EH (cell line): ENCODE measurements at regions not wholly inside any gene's neighbourhood (a gene's known extent, or its start where the extent isn't known, plus 50 kb on each side); places are given as distances from the start of the nearest gene placed in this dataset.
"Not testable (repeated sequence)": the region's sequence is repeated elsewhere in the genome, so short reads cannot be mapped to it uniquely, and the experiment has no call there.

Source experiments
- DNase-seq: peaks from one replicate; pipeline ENCODE4 v3.0.0-alpha.2; 2015; ENCODE audit warnings: low read depth

DNA sequence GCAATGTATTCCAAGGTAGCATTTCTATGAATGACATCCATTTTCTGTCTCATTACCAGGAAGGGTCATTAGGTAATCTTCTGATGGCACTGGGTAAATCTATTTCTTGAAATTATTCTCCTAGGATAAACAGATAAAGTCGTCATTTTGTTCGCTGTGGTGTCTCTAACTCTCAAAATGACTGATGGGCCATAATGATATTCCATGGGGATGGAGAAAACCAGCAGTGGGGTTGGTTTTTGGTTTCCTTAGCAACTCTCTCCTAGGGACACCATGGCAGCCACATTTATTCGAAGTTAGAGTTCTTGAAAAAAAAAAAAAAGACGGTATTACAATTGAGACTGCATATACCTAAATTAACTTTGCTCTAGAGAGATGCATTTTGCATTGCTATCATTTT lies 231.3 kb upstream of the SLCO3A1 start:
- DNase-seq: no peak

DNA sequence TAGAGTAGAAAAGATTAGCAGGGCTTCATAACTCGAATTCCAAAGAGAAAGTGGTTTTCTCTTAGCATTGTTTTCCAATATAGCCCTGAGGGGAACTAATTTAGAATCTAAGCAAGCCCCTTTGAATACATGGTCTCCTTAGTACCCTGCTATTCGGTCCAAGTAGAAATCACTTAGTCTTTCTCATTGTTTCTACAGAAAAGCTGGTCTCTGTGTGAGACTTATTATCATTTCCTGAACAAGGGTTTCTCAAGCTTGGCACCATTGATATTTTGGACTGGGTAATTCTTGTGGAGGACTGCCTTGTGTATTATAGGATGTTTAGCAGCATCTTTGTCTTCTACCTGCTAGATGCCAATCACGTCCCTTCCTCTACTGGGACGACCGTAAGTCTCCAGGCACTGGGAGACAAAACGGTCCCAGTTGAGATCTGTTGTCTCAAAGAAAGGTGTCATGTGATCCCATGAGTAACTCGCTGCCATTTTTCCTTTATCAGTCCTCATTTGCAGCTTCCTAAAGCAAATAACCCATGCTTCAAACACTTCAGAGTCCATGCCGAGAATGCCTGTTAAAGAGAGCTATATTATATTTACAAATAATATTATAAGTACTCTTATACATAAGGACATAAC lies 230.7 kb upstream of the SLCO3A1 start:
- DNase-seq: no peak

GRCh38 chr15:91624353-91624968 lies 229.0 kb upstream of the SLCO3A1 start:
- DNase-seq: no peak

GRCh38 chr15:91625506-91625905 lies 228.0 kb upstream of the SLCO3A1 start:
- no peak for DNase-seq

DNA sequence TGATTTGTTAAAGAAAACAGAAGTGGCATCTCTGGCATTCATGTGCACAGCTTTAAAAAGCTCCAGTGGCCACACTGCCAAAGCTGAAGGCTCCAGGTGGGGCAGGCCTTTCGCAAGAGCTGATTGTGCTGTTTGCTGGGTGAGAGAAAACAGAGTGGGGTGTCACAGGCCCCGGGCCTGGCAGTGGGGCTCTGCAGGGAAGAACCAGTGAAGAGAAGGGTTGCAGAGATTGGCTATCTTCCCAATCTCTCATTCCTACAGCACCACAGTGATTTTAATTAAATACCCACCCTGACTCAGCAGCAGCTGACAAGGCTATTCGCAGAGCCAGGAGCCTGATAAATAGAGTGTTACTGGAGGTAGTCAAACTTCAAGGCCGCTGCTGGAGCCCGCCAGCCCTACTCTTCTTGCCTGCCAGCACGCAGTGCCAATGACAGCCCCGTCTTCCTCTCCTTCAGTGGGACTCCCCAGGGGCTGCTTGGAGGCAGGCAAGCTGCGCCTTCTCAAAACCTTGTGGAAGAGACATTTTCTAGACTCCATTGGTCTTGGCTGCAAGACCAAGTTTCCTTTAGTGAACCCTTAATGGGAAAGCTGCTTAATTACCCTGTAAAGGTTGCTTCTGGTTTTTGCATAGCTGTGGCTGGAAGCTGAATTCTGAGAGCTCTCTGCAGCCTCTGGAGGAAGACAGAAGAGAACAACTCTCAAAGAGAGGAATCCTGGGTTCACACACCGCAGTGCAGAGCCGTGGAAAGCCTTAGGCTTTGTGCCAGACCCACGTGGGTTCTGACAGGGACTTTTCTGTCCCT lies 225.8 kb upstream of the SLCO3A1 start:
- DNase-seq: no peak

DNA sequence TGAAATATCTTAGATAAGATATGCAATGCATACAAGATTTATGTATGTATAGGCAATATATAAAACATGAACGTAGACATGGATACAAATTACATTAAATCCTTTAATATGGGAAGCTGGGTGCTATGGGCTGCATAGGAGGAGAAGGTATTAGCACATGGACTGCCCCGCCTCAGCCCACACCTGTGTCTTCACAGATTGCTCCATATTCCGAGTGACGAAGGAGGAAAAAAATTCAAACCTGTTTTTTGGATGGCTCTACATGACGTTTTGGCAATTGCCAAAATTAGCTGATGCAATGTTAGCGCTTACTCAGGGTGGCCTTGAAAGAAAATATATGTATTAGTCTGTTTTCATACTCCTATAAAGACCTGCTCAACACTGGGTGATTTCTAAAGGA lies 223.4 kb upstream of the SLCO3A1 start:
- no peak for DNase-seq

DNA sequence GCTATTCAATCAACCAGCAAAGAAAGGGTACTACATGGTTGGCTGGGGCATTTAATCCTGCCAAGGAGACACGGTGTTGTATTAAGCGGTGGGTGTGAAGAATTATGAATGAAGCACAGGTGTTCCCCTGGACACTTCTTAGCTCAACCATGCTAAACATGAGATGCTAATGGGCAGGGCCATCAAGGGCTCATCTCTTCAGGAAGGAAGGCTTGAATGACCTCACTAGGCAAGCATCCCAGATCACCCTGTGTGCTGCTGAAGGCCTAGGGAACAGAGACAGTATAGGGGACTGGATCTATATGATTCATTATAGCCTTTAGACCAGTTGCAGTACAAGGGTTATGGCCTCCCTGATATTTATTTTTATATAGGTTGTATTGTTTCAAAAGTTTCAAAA lies 221.3 kb upstream of the SLCO3A1 start:
- DNase-seq: no peak

DNA sequence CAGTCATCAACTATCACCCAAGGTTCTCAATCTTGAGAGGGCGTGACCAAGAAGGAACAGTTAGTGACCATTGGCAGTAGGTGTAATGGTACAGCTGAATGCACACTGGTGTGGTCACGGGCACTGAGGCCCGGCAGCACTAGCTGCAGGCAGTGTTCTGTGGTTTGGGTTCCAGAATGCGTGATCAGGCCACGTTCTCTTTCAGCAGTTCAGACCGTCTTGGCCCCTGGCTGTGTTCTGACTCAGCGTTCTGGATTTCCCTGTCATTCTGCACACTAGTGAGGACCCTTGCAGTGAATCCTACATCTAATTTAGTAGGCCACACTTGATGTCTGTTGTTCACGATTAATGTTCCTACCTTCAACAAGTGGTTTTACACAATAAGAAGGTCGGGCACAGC lies 220.5 kb upstream of the SLCO3A1 start:
- DNase-seq: no peak

DNA sequence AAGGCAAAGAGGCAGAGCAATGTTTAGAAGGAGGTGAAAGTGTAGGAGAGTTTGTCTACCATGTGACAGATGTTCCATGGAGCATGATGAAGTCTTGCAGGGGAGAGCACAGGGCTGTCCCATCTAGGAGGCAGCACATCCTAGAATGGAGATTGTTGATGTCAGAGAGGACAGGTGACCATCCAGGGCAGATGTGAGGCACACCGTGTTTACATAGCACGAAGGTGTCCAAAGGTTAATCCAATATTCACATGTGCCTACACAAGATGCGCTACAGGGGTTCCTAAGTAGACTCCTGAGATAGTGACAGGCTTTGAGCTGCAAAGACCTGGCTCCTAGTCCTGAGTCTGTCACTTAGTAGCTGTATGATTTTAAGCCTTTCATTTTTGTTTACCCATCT lies 219.3 kb upstream of the SLCO3A1 start:
- no peak for DNase-seq

- DNase-seq: no peak
Observed at GRCh38 chr15:91635080-91635479, 218.4 kb upstream of the SLCO3A1 start.

DNA sequence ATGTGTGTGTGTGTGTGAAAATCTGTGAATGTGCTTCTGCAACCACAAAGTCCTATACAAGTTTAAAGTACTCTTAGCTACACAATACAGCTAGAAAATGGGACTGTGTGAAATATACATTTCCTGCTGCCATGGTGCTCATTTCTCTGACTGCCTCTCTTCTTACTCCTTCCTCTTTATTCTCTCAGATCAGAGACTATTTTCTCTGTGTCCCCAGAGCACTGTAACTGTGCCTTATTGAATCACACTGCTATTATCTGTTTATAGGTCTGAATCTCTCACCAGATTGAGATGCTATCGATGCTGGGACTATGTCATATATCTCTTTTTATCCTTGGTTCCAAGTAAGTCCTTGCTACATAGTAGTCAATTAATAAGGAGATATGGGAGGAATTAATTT lies 217.9 kb upstream of the SLCO3A1 start:
- no peak for DNase-seq

- DNase-seq: no peak
Observed at GRCh38 chr15:91649016-91649415, 204.5 kb upstream of the SLCO3A1 start.

- no peak for DNase-seq
Observed at GRCh38 chr15:91649831-91650321, 203.6 kb upstream of the SLCO3A1 start.

GRCh38 chr15:91651251-91651650 lies 202.3 kb upstream of the SLCO3A1 start:
- DNase-seq: no peak

GRCh38 chr15:91652610-91653207 lies 200.8 kb upstream of the SLCO3A1 start:
- no peak for DNase-seq

- not testable (repeated sequence) for DNase-seq
Observed at GRCh38 chr15:91655563-91656290, 197.8 kb upstream of the SLCO3A1 start.

DNA sequence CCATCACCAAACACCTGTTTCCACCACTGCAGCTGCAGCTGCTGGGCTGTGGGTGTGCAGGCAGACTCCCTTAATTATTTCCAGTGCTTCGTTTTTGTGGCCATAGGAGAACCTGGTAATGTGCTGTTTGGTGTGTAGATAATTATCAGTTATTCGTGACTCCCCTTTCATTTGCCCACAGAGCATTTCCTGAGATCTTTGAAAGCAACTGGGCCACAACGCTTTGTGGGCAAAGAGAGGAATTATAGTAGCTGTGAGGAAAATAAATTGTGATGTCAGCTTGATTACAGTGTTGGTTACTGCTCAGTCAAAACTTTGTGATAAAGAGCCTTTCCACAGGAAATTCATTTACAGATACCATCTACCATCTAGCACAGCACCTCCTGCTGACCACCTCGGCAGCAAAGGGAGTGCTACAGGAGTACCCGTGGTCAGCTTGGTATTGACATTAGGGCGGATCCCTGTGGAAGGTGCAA lies 193.3 kb upstream of the SLCO3A1 start:
- DNase-seq: no peak

GRCh38 chr15:91664224-91664836 lies 189.2 kb upstream of the SLCO3A1 start:
- DNase-seq: no peak

DNA sequence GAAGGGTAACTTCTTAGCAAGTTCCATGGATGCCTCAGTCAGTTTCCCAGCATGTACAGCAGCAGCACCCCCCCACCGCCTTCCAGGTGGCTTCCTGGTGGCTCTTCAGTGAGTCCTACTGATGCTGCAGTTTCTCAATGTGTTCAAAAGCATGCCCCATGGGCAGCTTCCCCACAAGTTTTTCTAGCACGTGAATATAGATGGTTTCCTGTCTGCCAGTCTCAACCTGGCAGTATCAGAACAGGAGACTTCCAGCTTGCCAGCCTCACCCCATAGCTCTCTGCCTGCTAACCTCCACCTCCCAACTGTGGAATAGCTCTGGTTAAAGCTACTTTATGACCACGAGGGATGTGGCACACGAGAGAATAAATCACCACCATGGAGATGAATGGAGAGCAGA lies 188.3 kb upstream of the SLCO3A1 start:
- DNase-seq: no peak

DNA sequence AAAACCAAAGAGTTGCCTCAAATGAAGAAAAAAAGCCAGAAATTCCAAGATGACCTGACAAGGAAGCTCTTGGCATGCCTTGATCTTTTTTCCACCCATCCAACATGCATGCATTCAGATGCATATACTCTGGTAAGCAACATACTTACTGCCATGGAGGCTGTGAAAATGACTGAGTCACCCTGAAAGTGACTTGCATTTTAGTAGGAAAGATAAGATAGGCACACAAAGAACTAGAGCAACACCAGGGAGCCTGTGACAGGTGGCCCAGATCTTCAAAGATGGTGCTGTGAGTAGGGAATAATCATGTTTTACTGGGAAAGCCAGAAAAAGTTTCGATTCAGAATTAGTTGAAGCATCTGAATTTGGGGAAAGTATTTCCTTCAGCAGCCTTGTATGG lies 185.1 kb upstream of the SLCO3A1 start:
- no peak for DNase-seq

DNA sequence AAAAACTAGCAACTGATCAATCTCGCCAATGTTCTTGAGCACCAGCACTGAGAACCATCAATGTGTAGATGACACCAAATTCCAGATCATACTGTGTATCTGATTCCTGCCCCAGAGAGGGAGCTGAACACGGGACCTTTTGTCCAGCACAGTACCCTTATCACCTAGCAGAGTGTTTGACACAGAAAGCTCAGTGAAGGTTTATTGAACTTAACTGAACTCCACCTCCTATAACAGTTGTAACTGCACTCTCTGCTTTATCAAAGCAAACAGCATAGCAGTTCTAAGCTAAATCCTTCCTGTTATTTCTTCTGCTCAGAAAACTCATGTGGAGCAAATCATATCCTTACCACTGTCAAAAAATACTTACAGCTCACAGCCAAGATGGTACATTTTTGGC lies 183.4 kb upstream of the SLCO3A1 start:
- no peak for DNase-seq

GRCh38 chr15:91678003-91678402 lies 175.5 kb upstream of the SLCO3A1 start:
- no peak for DNase-seq
